Neural progenitor cell (in vitro differentiated cells): ENCODE measurements at regions not wholly inside any gene's neighbourhood (a gene's known extent, or its start where the extent isn't known, plus 50 kb on each side); places are given as distances from the start of the nearest gene placed in this dataset.
A peak's percentile ranks its signal among the peaks of the same experiment; 100 is the strongest.
"Not testable (repeated sequence)": the region's sequence is repeated elsewhere in the genome, so short reads cannot be mapped to it uniquely, and the experiment has no call there.

Experiments
- DNase-seq: peaks from one replicate; pipeline ENCODE4 v3.0.0-alpha.2; 2016; ENCODE audit warnings: low spot score
- H2AFZ ChIP-seq: fragments of 200-600 bp; sonication (generic); replicated peaks from 2 replicates; pipeline ENCODE4 v1.6.1; 2016; ENCODE audit warnings: antibody characterized with exemption
- H3F3A ChIP-seq: fragments of 200-600 bp; sonication (generic); 2 replicates; pipeline ENCODE4 v1.6.1; 2016; ENCODE audit warnings: antibody characterized with exemption, low read depth
- H3K27ac ChIP-seq: fragments of 200-600 bp; sonication (generic); 2 replicates; pipeline ENCODE4 v1.5.1; 2016; ENCODE audit warnings: mild to moderate bottlenecking
- H3K27me3 ChIP-seq: fragments of 200-600 bp; sonication (generic); 2 replicates; pipeline ENCODE4 v1.6.1; 2016; ENCODE audit warnings: mild to moderate bottlenecking, moderate library complexity
- H3K36me3 ChIP-seq: fragments of 200-600 bp; sonication (generic); 2 replicates; pipeline ENCODE4 v1.5.1; 2016
- H3K4me1 ChIP-seq: fragments of 200-600 bp; sonication (generic); 2 replicates; pipeline ENCODE4 v1.6.1; 2016; ENCODE audit warnings: mixed run types
- H3K4me2 ChIP-seq: fragments of 200-600 bp; sonication (generic); 2 replicates; pipeline ENCODE4 v1.6.1; 2016
- H3K4me3 ChIP-seq: fragments of 200-600 bp; sonication (generic); 2 replicates; pipeline ENCODE4 v1.5.1; 2016
- H3K79me2 ChIP-seq: fragments of 200-600 bp; sonication (generic); 2 replicates; pipeline ENCODE4 v1.6.1; 2016; ENCODE audit warnings: low read depth
- H3K9ac ChIP-seq: fragments of 200-600 bp; sonication (generic); 2 replicates; pipeline ENCODE4 v1.6.1; 2016
- H3K9me3 ChIP-seq: fragments of 200-600 bp; sonication (generic); 2 replicates; pipeline ENCODE4 v1.5.1; 2016; ENCODE audit warnings: low read depth
- H4K20me1 ChIP-seq: fragments of 200-600 bp; sonication (generic); 2 replicates; pipeline ENCODE4 v1.6.1; 2016; ENCODE audit warnings: low read depth
- H3K27ac Mint-ChIP-seq: 3 replicates; pipeline ENCODE4 v1.8.0; 2021; ENCODE audit warnings: mixed read lengths
- H3K27me3 Mint-ChIP-seq: 2 replicates; pipeline ENCODE4 v1.8.0; 2022; ENCODE audit warnings: low read depth, mild to moderate bottlenecking, inconsistent platforms, moderate library complexity, mixed read lengths; ENCODE audit not compliant: insufficient read depth
- H3K36me3 Mint-ChIP-seq: 3 replicates; pipeline ENCODE4 v1.8.0; 2021; ENCODE audit warnings: mixed read lengths
- H3K4me1 Mint-ChIP-seq: 3 replicates; pipeline ENCODE4 v1.8.0; 2021; ENCODE audit warnings: mixed read lengths
- H3K4me3 Mint-ChIP-seq: 3 replicates; pipeline ENCODE4 v1.8.0; 2021; ENCODE audit warnings: mild to moderate bottlenecking, moderate library complexity, mixed read lengths
- H3K9me3 Mint-ChIP-seq: 3 replicates; pipeline ENCODE4 v1.8.0; 2020; ENCODE audit warnings: mixed read lengths
- CTCF ChIP-seq: fragments of 200-600 bp; sonication (generic); IDR thresholded peaks from 2 replicates; pipeline ENCODE4 v1.5.1; 2017; ENCODE audit warnings: antibody characterized with exemption, mild to moderate bottlenecking
- EZH2 ChIP-seq: fragments of 200-600 bp; sonication (generic); IDR thresholded peaks from 2 replicates; pipeline ENCODE4 v1.6.1; 2017; ENCODE audit warnings: antibody characterized with exemption, mild to moderate bottlenecking, moderate library complexity
- EZH2phosphoT487 ChIP-seq: fragments of 200-600 bp; sonication (generic); IDR thresholded peaks from 2 replicates; pipeline ENCODE4 v1.6.1; 2017; ENCODE audit warnings: antibody characterized with exemption

- H3K4me3 ChIP-seq, result no peak overlapping the region
- H3K9me3 Mint-ChIP-seq, result no peaks in the 10 kb centered on the region
- H3K9me3 ChIP-seq, result no peaks in the 10 kb centered on the region
These were observed 615.6 kb downstream of the CENPC start for GRCh38 chr4:66929748-66930147.

GRCh38 chr4:66928881-66929280 lies 616.4 kb downstream of the CENPC start:
- not testable (repeated sequence) for H3F3A ChIP-seq, H3K4me3 Mint-ChIP-seq, H3K4me1 Mint-ChIP-seq

More at GRCh38 chr4:66929748-66930147, 615.6 kb downstream of the CENPC start:
- Histone ChIP-seq H3K27ac (peak overlapping the region; percentile 29), H3K9ac (no peak overlapping the region), H3K4me1 (peaks cover 18% of the 10 kb centered on the region), H3K27me3 (no peaks in the 10 kb centered on the region), H3F3A (peaks cover 5% of the 10 kb centered on the region), H3K4me2 (no peak overlapping the region), H3K36me3 (no peaks in the 10 kb centered on the region), H3K79me2 (no peaks in the 10 kb centered on the region), H4K20me1 (no peaks in the 10 kb centered on the region), H2AFZ (no peak overlapping the region)
- no peak overlapping the region for H3K27ac Mint-ChIP-seq
- H3K36me3 Mint-ChIP-seq, result no peaks in the 10 kb centered on the region
- TF ChIP-seq CTCF (no peak), EZH2phosphoT487 (no peak), EZH2 (no peak)
- no peak overlapping the region for H3K4me3 Mint-ChIP-seq
- no peak for DNase-seq
- no peaks in the 10 kb centered on the region for H3K27me3 Mint-ChIP-seq
- peaks cover 7% of the 10 kb centered on the region for H3K4me1 Mint-ChIP-seq

GRCh38 chr4:66927937-66928336 lies 617.4 kb downstream of the CENPC start:
- DNase-seq, result peak; percentile 76
- Histone ChIP-seq H3K4me3 (no peak overlapping the region), H3K27me3 (no peaks in the 10 kb centered on the region), H3F3A (peaks cover 5% of the 10 kb centered on the region), H3K4me2 (peak overlapping the region; percentile 39), H4K20me1 (no peaks in the 10 kb centered on the region), H3K4me1 (peaks cover 18% of the 10 kb centered on the region), H3K9ac (no peak overlapping the region), H3K36me3 (no peaks in the 10 kb centered on the region), H2AFZ (no peak overlapping the region), H3K79me2 (no peaks in the 10 kb centered on the region), H3K27ac (peak overlapping the region; percentile 56), H3K9me3 (no peaks in the 10 kb centered on the region)
- H3K27ac Mint-ChIP-seq, result no peak overlapping the region
- peaks cover 7% of the 10 kb centered on the region for H3K4me1 Mint-ChIP-seq
- no peak overlapping the region for H3K4me3 Mint-ChIP-seq
- no peaks in the 10 kb centered on the region for H3K27me3 Mint-ChIP-seq
- no peaks in the 10 kb centered on the region for H3K9me3 Mint-ChIP-seq
- TF ChIP-seq CTCF, result no peak
- TF ChIP-seq EZH2phosphoT487, result no peak
- TF ChIP-seq EZH2, result no peak
- H3K36me3 Mint-ChIP-seq, result no peaks in the 10 kb centered on the region

More at GRCh38 chr4:66928881-66929280, 616.4 kb downstream of the CENPC start:
- H3K9ac ChIP-seq, H3K4me2 ChIP-seq, H3K36me3 Mint-ChIP-seq, DNase-seq, H4K20me1 ChIP-seq, H3K36me3 ChIP-seq, H2AFZ ChIP-seq, H3K27ac Mint-ChIP-seq, H3K9me3 ChIP-seq, H3K27ac ChIP-seq, H3K79me2 ChIP-seq, H3K27me3 ChIP-seq, H3K4me3 ChIP-seq, H3K27me3 Mint-ChIP-seq, H3K9me3 Mint-ChIP-seq: not testable (repeated sequence)
- H3K4me1 ChIP-seq, result peaks cover 18% of the 10 kb centered on the region

GRCh38 chr4:66926687-66927086 lies 618.6 kb downstream of the CENPC start:
- no peaks in the 10 kb centered on the region for H3K27me3 Mint-ChIP-seq
- no peaks in the 10 kb centered on the region for H4K20me1 ChIP-seq
- H3K4me1 Mint-ChIP-seq, result peaks cover 7% of the 10 kb centered on the region
- TF ChIP-seq EZH2phosphoT487 (no peak), CTCF (no peak), EZH2 (no peak)
- no peak overlapping the region for H3K27ac ChIP-seq
- no peak overlapping the region for H3K9ac ChIP-seq
- no peak for DNase-seq
- no peak overlapping the region for H3K4me3 Mint-ChIP-seq
- H3K79me2 ChIP-seq, result no peaks in the 10 kb centered on the region
- H2AFZ ChIP-seq, result no peak overlapping the region
- H3K27ac Mint-ChIP-seq, result no peak overlapping the region
- peaks cover 5% of the 10 kb centered on the region for H3F3A ChIP-seq
- no peak overlapping the region for H3K4me2 ChIP-seq
- no peaks in the 10 kb centered on the region for H3K27me3 ChIP-seq
- no peak overlapping the region for H3K4me3 ChIP-seq
- H3K4me1 ChIP-seq, result peaks cover 18% of the 10 kb centered on the region
- H3K9me3 Mint-ChIP-seq, result no peaks in the 10 kb centered on the region
- no peaks in the 10 kb centered on the region for H3K36me3 ChIP-seq
- no peaks in the 10 kb centered on the region for H3K36me3 Mint-ChIP-seq
- no peaks in the 10 kb centered on the region for H3K9me3 ChIP-seq
